GM12878 (cell line): ENCODE measurements at regions not wholly inside any gene's neighbourhood (a gene's known extent, or its start where the extent isn't known, plus 50 kb on each side); places are given as distances from the start of the nearest gene placed in this dataset.

ENCODE experiments used
- ATAC-seq: fragments of 200-7000 bp; cut with Tn5 transposase; 3 replicates; pipeline ENCODE4 v1.9.1; 2020; ENCODE audit warnings: mild to moderate bottlenecking, moderate library complexity
- BruUV-seq: library from RNA; stranded (reverse); fragments of 400-500 nt; replicated peaks from 2 replicates; lab custom pipeline; 2021; lab: Mats Ljungman, UMichigan
- CTCF ChIA-PET: fragments of 300-600 bp; sonication (Branson Sonifier 250); formaldehyde crosslinking; extraction: SDS; loops from one replicate; lab custom pipeline; 2021; ENCODE audit warnings: inconsistent platforms; lab: Yijun Ruan, JAX
- POLR2A ChIA-PET: fragments of 350-600 bp; formaldehyde crosslinking; extraction: SDS; loops from one replicate; lab custom pipeline; 2021; ENCODE audit warnings: inconsistent platforms; lab: Charles Lee
- RAD21 ChIA-PET: fragments of 300-600 bp; sonication (Branson Sonifier 250); formaldehyde crosslinking; loops from one replicate; lab custom pipeline; 2023; ENCODE audit warnings: antibody characterized with exemption; ENCODE audit not compliant: unreplicated experiment; lab: Charles Lee
- SMC1A ChIA-PET: fragments of 300-600 bp; sonication (Branson Sonifier 250); formaldehyde crosslinking; loops from one replicate; lab custom pipeline; 2023; ENCODE audit not compliant: unreplicated experiment, uncharacterized antibody; lab: Charles Lee
- DNase-seq: peaks from one replicate; pipeline ENCODE4 v3.0.0-alpha.2; 2011; ENCODE audit warnings: low read depth, low spot score
- FAIRE-seq: peaks from 3 replicates; lab custom pipeline; 2011; peaks lifted over from hg19 to GRCh38; lab: Jason Lieb, UNC
- H2AFZ ChIP-seq: 2 replicates; pipeline ENCODE4 v1.6.0; 2011; ENCODE audit warnings: low read depth, low read length, control low read depth; ENCODE audit not compliant: control insufficient read depth
- H3K27ac ChIP-seq: 2 replicates; pipeline ENCODE4 v1.5.1; 2011; ENCODE audit warnings: control low read depth; ENCODE audit not compliant: control insufficient read depth, insufficient read depth
- H3K27me3 ChIP-seq, 2 experiments: replicated peaks in 1 of 2; 2 replicates each; pipeline versions ENCODE4 v1.6.0 to v1.6.1; 2011; ENCODE audit warnings: low read length in 1 of 2; ENCODE audit not compliant: control insufficient read depth in 2 of 2, insufficient read depth in 2 of 2
- H3K36me3 ChIP-seq, 2 experiments: 2 replicates each; pipeline ENCODE4 v1.5.1; 2011; ENCODE audit warnings: low read length in 1 of 2; ENCODE audit not compliant: control insufficient read depth in 2 of 2, insufficient read depth in 2 of 2
- H3K4me1 ChIP-seq: 2 replicates; pipeline ENCODE4 v1.6.1; 2011; ENCODE audit warnings: mild to moderate bottlenecking, low read length, moderate library complexity, mixed read lengths; ENCODE audit not compliant: control insufficient read depth, insufficient read depth
- H3K4me2 ChIP-seq: 2 replicates; pipeline ENCODE4 v1.6.0; 2011; ENCODE audit warnings: control low read depth; ENCODE audit not compliant: control insufficient read depth, insufficient read depth
- H3K4me3 ChIP-seq: fragments of 200-600 bp; sonication (generic); 2 replicates; pipeline ENCODE4 v1.5.1; 2016
- H3K79me2 ChIP-seq: 2 replicates; pipeline ENCODE4 v1.6.0; 2011; ENCODE audit warnings: low read length; ENCODE audit not compliant: control insufficient read depth, insufficient read depth
- H3K9ac ChIP-seq: 2 replicates; pipeline ENCODE4 v1.8.0; 2011; ENCODE audit warnings: low read length, control low read depth, mixed read lengths; ENCODE audit not compliant: control insufficient read depth, insufficient read depth
- H3K9me3 ChIP-seq: replicated peaks from 3 replicates; pipeline ENCODE4 v1.5.1; 2011; ENCODE audit warnings: mild to moderate bottlenecking, low read length; ENCODE audit not compliant: control insufficient read depth, insufficient read depth
- H4K20me1 ChIP-seq: 2 replicates; pipeline ENCODE4 v1.6.0; 2011; ENCODE audit not compliant: control insufficient read depth, insufficient read depth
- CHD4 ChIP-seq: fragments of 200-600 bp; sonication (generic); IDR thresholded peaks from 2 replicates; pipeline ENCODE4 v1.6.1; 2016; ENCODE audit warnings: mild to moderate bottlenecking
- EGR1 ChIP-seq, 2 experiments: IDR thresholded peaks; 1 replicate in 1 of 2; 2 replicates in 1 of 2; pipeline ENCODE4 v1.6.1; 2011 to 2012; ENCODE audit warnings: low read depth in 2 of 2, low read length in 2 of 2, borderline replicate concordance in 1 of 2, mild to moderate bottlenecking in 1 of 2, moderate library complexity in 1 of 2
- FOXM1 ChIP-seq: IDR thresholded peaks from 2 replicates; pipeline ENCODE4 v1.6.1; 2012; ENCODE audit warnings: low read depth, mild to moderate bottlenecking, inconsistent platforms, low read length, moderate library complexity
- HDAC2 ChIP-seq: fragments of 200-600 bp; sonication (generic); IDR thresholded peaks from 2 replicates; pipeline ENCODE4 v1.6.1; 2017
- IKZF1 ChIP-seq: fragments of 450-650 bp; conservative IDR thresholded peaks from 2 replicates; pipeline ENCODE4 v1.6.1; 2017; ENCODE audit warnings: antibody characterized with exemption, mild to moderate bottlenecking
- IKZF2 ChIP-seq, 2 experiments: fragments of 450-650 bp; IDR thresholded peaks; 2 replicates each; pipeline ENCODE4 v1.6.1; 2017; ENCODE audit warnings: mild to moderate bottlenecking in 2 of 2, moderate library complexity in 2 of 2
- KLF5 ChIP-seq: fragments of 450-650 bp; IDR thresholded peaks from 2 replicates; pipeline ENCODE4 v1.6.1; 2014; ENCODE audit warnings: mild to moderate bottlenecking; ENCODE audit not compliant: partially characterized antibody
- MYC ChIP-seq: IDR thresholded peaks from 2 replicates; pipeline ENCODE4 v1.6.1; 2011; ENCODE audit warnings: mild to moderate bottlenecking, low read length, moderate library complexity, inconsistent platforms; ENCODE audit not compliant: insufficient read depth, insufficient replicate concordance, insufficient read length, severe bottlenecking
- NKRF ChIP-seq: fragments of 450-650 bp; conservative IDR thresholded peaks from 2 replicates; pipeline ENCODE4 v1.6.1; 2017; ENCODE audit warnings: mild to moderate bottlenecking, moderate library complexity
- RAD21 ChIP-seq: IDR thresholded peaks from 2 replicates; pipeline ENCODE4 v1.6.1; 2011; ENCODE audit warnings: mild to moderate bottlenecking, low read depth, low read length, moderate library complexity; ENCODE audit not compliant: insufficient read depth
- SUPT20H ChIP-seq: IDR thresholded peaks from 2 replicates; pipeline ENCODE4 v1.6.1; 2011; ENCODE audit warnings: low read depth, mild to moderate bottlenecking, low read length, moderate library complexity, borderline replicate concordance; ENCODE audit not compliant: control insufficient read depth
- WGBS: methylation state at CpG from one replicate; pipeline ENCODE4 v1.1.6; 2016; ENCODE audit warnings: low lambda C conversion rate; ENCODE audit not compliant: insufficient replicate concordance, insufficient coverage; ENCODE audit errors: missing lambda C conversion rate; 5-methylcytosine and 5-hydroxymethylcytosine counted together
- in situ Hi-C: fragments of 300-500 bp; cut with MboI; formaldehyde crosslinking; loops from 9 replicates; pipeline ENCODE4 v1.14.3; 2018; ENCODE audit warnings: mixed read lengths
- intact Hi-C: fragments of 100-400 bp; cut with micrococcal nuclease; formaldehyde crosslinking; loops from one replicate; pipeline ENCODE4 v1.14.2; 2022; ENCODE audit not compliant: unreplicated experiment
- TF ChIP-seq, protein P1 (sequence below): fragments of 450-650 bp; IDR thresholded peaks from 2 replicates; pipeline ENCODE4 v1.6.1; 2017; ENCODE audit warnings: mild to moderate bottlenecking
- TF ChIP-seq, protein P2 (sequence below): fragments of 450-650 bp; IDR thresholded peaks from 2 replicates; pipeline ENCODE4 v1.6.1; 2016; ENCODE audit warnings: mild to moderate bottlenecking, moderate library complexity, borderline replicate concordance
- TF ChIP-seq, protein P3 (sequence below): IDR thresholded peaks from 2 replicates; pipeline ENCODE4 v1.6.1; 2012; ENCODE audit warnings: low read length, inconsistent platforms

GRCh38 chrX:95059909-95060308 is 1385.9 kb downstream of the FAM133A start:
- H3K36me3 ChIP-seq = no peaks in the 10 kb centered on the region
- FAIRE-seq = no peak
- ChIA-PET CTCF (interaction anchor here (1.1 to 4.5 kb wide), 5 partner anchors 12 to 128 kb away, joined by 3 to 33 read pairs (median 6); no protein-coding TSS in a partner anchor), SMC1A (interaction anchor here (1.5 to 3.9 kb wide), 3 partner anchors 8 to 19 kb away, joined by 4 to 54 read pairs (median 6); no protein-coding TSS in a partner anchor), POLR2A (no interaction called here), RAD21 (interaction anchor here (1.7 to 4.0 kb wide), 3 partner anchors 12 to 128 kb away, joined by 3 to 18 read pairs (median 16); no protein-coding TSS in a partner anchor)
- no peaks in the 10 kb centered on the region for H4K20me1 ChIP-seq
- no peak for ATAC-seq
- intact Hi-C loops = no loop called here
- no peak overlapping the region for H3K4me3 ChIP-seq
- no peaks in the 10 kb centered on the region for H3K79me2 ChIP-seq
- no peaks in the 10 kb centered on the region for H3K4me1 ChIP-seq
- in situ Hi-C loops = no loop called here
- WGBS = 0% methylated on average over 2 of the region's 2 CpGs
- H3K9me3 ChIP-seq = no peaks in the 10 kb centered on the region
- H3K9ac ChIP-seq = no peak overlapping the region
- H2AFZ ChIP-seq = no peak overlapping the region
- H3K27ac ChIP-seq = no peak overlapping the region
- no TSS peak for BruUV-seq
- DNase-seq = no peak
- no peaks in the 10 kb centered on the region for H3K27me3 ChIP-seq
- no peak overlapping the region for H3K4me2 ChIP-seq
- TF ChIP-seq MYC (no peak), SUPT20H (no peak), IKZF2 (IDR thresholded peaks at IDR 0.05) (no peak), EGR1 (IDR thresholded peaks at IDR 0.05; ENCODE audit: borderline replicate concordance in 1 of 2, low read depth in 2 of 2, low read length in 2 of 2) (no peak), HDAC2 (no peak), FOXM1 (no peak), CHD4 (no peak), NKRF (no peak), IKZF1 (no peak), KLF5 (no peak), RAD21 (no peak)
- TF ChIP-seq, protein P1, sequence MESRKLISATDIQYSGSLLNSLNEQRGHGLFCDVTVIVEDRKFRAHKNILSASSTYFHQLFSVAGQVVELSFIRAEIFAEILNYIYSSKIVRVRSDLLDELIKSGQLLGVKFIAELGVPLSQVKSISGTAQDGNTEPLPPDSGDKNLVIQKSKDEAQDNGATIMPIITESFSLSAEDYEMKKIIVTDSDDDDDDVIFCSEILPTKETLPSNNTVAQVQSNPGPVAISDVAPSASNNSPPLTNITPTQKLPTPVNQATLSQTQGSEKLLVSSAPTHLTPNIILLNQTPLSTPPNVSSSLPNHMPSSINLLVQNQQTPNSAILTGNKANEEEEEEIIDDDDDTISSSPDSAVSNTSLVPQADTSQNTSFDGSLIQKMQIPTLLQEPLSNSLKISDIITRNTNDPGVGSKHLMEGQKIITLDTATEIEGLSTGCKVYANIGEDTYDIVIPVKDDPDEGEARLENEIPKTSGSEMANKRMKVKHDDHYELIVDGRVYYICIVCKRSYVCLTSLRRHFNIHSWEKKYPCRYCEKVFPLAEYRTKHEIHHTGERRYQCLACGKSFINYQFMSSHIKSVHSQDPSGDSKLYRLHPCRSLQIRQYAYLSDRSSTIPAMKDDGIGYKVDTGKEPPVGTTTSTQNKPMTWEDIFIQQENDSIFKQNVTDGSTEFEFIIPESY = no peak
- TF ChIP-seq, protein P2, sequence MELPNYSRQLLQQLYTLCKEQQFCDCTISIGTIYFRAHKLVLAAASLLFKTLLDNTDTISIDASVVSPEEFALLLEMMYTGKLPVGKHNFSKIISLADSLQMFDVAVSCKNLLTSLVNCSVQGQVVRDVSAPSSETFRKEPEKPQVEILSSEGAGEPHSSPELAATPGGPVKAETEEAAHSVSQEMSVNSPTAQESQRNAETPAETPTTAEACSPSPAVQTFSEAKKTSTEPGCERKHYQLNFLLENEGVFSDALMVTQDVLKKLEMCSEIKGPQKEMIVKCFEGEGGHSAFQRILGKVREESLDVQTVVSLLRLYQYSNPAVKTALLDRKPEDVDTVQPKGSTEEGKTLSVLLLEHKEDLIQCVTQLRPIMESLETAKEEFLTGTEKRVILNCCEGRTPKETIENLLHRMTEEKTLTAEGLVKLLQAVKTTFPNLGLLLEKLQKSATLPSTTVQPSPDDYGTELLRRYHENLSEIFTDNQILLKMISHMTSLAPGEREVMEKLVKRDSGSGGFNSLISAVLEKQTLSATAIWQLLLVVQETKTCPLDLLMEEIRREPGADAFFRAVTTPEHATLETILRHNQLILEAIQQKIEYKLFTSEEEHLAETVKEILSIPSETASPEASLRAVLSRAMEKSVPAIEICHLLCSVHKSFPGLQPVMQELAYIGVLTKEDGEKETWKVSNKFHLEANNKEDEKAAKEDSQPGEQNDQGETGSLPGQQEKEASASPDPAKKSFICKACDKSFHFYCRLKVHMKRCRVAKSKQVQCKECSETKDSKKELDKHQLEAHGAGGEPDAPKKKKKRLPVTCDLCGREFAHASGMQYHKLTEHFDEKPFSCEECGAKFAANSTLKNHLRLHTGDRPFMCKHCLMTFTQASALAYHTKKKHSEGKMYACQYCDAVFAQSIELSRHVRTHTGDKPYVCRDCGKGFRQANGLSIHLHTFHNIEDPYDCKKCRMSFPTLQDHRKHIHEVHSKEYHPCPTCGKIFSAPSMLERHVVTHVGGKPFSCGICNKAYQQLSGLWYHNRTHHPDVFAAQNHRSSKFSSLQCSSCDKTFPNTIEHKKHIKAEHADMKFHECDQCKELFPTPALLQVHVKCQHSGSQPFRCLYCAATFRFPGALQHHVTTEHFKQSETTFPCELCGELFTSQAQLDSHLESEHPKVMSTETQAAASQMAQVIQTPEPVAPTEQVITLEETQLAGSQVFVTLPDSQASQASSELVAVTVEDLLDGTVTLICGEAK = no peak
- TF ChIP-seq, protein P3, sequence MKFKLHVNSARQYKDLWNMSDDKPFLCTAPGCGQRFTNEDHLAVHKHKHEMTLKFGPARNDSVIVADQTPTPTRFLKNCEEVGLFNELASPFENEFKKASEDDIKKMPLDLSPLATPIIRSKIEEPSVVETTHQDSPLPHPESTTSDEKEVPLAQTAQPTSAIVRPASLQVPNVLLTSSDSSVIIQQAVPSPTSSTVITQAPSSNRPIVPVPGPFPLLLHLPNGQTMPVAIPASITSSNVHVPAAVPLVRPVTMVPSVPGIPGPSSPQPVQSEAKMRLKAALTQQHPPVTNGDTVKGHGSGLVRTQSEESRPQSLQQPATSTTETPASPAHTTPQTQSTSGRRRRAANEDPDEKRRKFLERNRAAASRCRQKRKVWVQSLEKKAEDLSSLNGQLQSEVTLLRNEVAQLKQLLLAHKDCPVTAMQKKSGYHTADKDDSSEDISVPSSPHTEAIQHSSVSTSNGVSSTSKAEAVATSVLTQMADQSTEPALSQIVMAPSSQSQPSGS = no peak
